GM23338 (cell line): ENCODE measurements at regions not wholly inside any gene's neighbourhood (a gene's known extent, or its start where the extent isn't known, plus 50 kb on each side); places are given as distances from the start of the nearest gene placed in this dataset.
A peak's percentile ranks its signal among the peaks of the same experiment; 100 is the strongest.

ENCODE experiments used
- ATAC-seq: fragments of 200-7000 bp; cut with Tn5 transposase; 3 replicates; pipeline ENCODE4 v1.9.1; 2020
- DNase-seq: peaks from one replicate; pipeline ENCODE4 v3.0.0-alpha.2; 2015; ENCODE audit warnings: low spot score
- H2AFZ ChIP-seq: fragments of 200-600 bp; sonication (generic); 2 replicates; pipeline ENCODE4 v1.8.0; 2016; ENCODE audit warnings: antibody characterized with exemption, mild to moderate bottlenecking, moderate library complexity
- H3F3A ChIP-seq: fragments of 200-600 bp; sonication (generic); replicated peaks from 2 replicates; pipeline ENCODE4 v1.8.0; 2017; ENCODE audit warnings: antibody characterized with exemption, mixed run types, low read depth
- H3K27ac ChIP-seq: fragments of 200-600 bp; sonication (generic); 2 replicates; pipeline ENCODE4 v1.6.1; 2016; ENCODE audit warnings: low read depth
- H3K27me3 ChIP-seq: fragments of 200-600 bp; sonication (generic); 2 replicates; pipeline ENCODE4 v1.8.0; 2016; ENCODE audit warnings: mild to moderate bottlenecking, mixed run types, moderate library complexity; ENCODE audit not compliant: insufficient read depth
- H3K36me3 ChIP-seq: fragments of 200-600 bp; sonication (generic); 2 replicates; pipeline ENCODE4 v1.8.0; 2016; ENCODE audit warnings: mild to moderate bottlenecking; ENCODE audit not compliant: insufficient read depth
- H3K4me1 ChIP-seq: fragments of 200-600 bp; sonication (generic); 2 replicates; pipeline ENCODE4 v1.8.0; 2016; ENCODE audit warnings: mild to moderate bottlenecking, moderate library complexity; ENCODE audit not compliant: insufficient read depth
- H3K4me2 ChIP-seq: fragments of 200-600 bp; sonication (generic); 2 replicates; pipeline ENCODE4 v1.7.1; 2017; ENCODE audit warnings: mixed run types
- H3K4me3 ChIP-seq: fragments of 200-600 bp; sonication (generic); 2 replicates; pipeline ENCODE4 v1.6.1; 2016; ENCODE audit warnings: mixed run types
- H3K79me2 ChIP-seq: fragments of 200-600 bp; sonication (generic); replicated peaks from 2 replicates; pipeline ENCODE4 v1.8.0; 2017; ENCODE audit warnings: mild to moderate bottlenecking; ENCODE audit not compliant: insufficient read depth
- H3K9me2 ChIP-seq: fragments of 200-600 bp; sonication (generic); 2 replicates; pipeline ENCODE4 v1.8.0; 2017; ENCODE audit not compliant: insufficient read depth
- H4K20me1 ChIP-seq: fragments of 200-600 bp; sonication (generic); replicated peaks from 2 replicates; pipeline ENCODE4 v1.8.0; 2017; ENCODE audit warnings: mild to moderate bottlenecking; ENCODE audit not compliant: insufficient read depth
- H3K27ac Mint-ChIP-seq: 2 replicates; pipeline ENCODE4 v1.8.0; 2020; ENCODE audit warnings: inconsistent platforms, mild to moderate bottlenecking, moderate library complexity, mixed read lengths
- H3K27me3 Mint-ChIP-seq: 3 replicates; pipeline ENCODE4 v1.8.0; 2022; ENCODE audit warnings: low read depth, mild to moderate bottlenecking, moderate library complexity, mixed read lengths, inconsistent platforms; ENCODE audit not compliant: insufficient read depth, poor library complexity
- H3K36me3 Mint-ChIP-seq: 3 replicates; pipeline ENCODE4 v1.8.0; 2021; ENCODE audit warnings: low read depth, mild to moderate bottlenecking, inconsistent platforms, moderate library complexity, mixed read lengths
- H3K4me1 Mint-ChIP-seq: 3 replicates; pipeline ENCODE4 v1.8.0; 2020; ENCODE audit warnings: mild to moderate bottlenecking, inconsistent platforms, mixed read lengths
- H3K4me3 Mint-ChIP-seq: 3 replicates; pipeline ENCODE4 v1.8.0; 2021; ENCODE audit warnings: moderate library complexity, mild to moderate bottlenecking, inconsistent platforms, mixed read lengths
- H3K9me3 Mint-ChIP-seq: 3 replicates; pipeline ENCODE4 v1.8.0; 2020; ENCODE audit warnings: moderate library complexity, mild to moderate bottlenecking, inconsistent platforms, mixed read lengths
- CREB1 ChIP-seq: fragments of 250-450 bp; sonication (Bioruptor Pico); IDR thresholded peaks from 2 replicates; pipeline ENCODE4 v1.5.0; 2020; ENCODE audit warnings: low read depth, mild to moderate bottlenecking, moderate library complexity
- CTCF ChIP-seq, 2 experiments: fragments of 200-600 bp in 1 of 2; sonication (generic) in 1 of 2; conservative IDR thresholded peaks; 2 replicates each; pipeline versions ENCODE4 v1.5.1 to v1.6.1; 2016 to 2017; ENCODE audit warnings: antibody characterized with exemption in 2 of 2, low read depth in 2 of 2, mild to moderate bottlenecking in 2 of 2, moderate library complexity in 1 of 2
- EZH2 ChIP-seq: fragments of 200-600 bp; sonication (generic); IDR thresholded peaks from one replicate; pipeline ENCODE4 v1.8.0; 2017; ENCODE audit warnings: antibody characterized with exemption, mild to moderate bottlenecking, low read depth; ENCODE audit not compliant: unreplicated experiment
- EZH2phosphoT487 ChIP-seq: fragments of 200-600 bp; sonication (generic); IDR thresholded peaks from one replicate; pipeline ENCODE4 v1.8.1; 2018; ENCODE audit warnings: antibody characterized with exemption; ENCODE audit not compliant: unreplicated experiment
- NANOG ChIP-seq: IDR thresholded peaks from 2 replicates; pipeline ENCODE4 v1.6.1; 2016; ENCODE audit warnings: antibody characterized with exemption, borderline replicate concordance
- POLR2AphosphoS5 ChIP-seq: IDR thresholded peaks from 2 replicates; pipeline ENCODE4 v1.6.1; 2016; ENCODE audit warnings: antibody characterized with exemption, low read depth
- STAT1 ChIP-seq: IDR thresholded peaks from one replicate; pipeline ENCODE4 v1.6.1; 2016; ENCODE audit warnings: antibody characterized with exemption; ENCODE audit not compliant: unreplicated experiment
- ZNF114 ChIP-seq: fragments of 250-450 bp; sonication (Bioruptor Pico); IDR thresholded peaks from 2 replicates; pipeline ENCODE4 v1.5.0; 2020; ENCODE audit warnings: mild to moderate bottlenecking, moderate library complexity
- ZNF462 ChIP-seq: fragments of 250-450 bp; sonication (Bioruptor Pico); IDR thresholded peaks from 2 replicates; pipeline ENCODE4 v1.5.0; 2020; ENCODE audit warnings: mild to moderate bottlenecking, moderate library complexity
- TF ChIP-seq, protein P1 (sequence below): IDR thresholded peaks from one replicate; pipeline ENCODE4 v1.6.1; 2018; ENCODE audit warnings: antibody characterized with exemption; ENCODE audit not compliant: unreplicated experiment

DNA sequence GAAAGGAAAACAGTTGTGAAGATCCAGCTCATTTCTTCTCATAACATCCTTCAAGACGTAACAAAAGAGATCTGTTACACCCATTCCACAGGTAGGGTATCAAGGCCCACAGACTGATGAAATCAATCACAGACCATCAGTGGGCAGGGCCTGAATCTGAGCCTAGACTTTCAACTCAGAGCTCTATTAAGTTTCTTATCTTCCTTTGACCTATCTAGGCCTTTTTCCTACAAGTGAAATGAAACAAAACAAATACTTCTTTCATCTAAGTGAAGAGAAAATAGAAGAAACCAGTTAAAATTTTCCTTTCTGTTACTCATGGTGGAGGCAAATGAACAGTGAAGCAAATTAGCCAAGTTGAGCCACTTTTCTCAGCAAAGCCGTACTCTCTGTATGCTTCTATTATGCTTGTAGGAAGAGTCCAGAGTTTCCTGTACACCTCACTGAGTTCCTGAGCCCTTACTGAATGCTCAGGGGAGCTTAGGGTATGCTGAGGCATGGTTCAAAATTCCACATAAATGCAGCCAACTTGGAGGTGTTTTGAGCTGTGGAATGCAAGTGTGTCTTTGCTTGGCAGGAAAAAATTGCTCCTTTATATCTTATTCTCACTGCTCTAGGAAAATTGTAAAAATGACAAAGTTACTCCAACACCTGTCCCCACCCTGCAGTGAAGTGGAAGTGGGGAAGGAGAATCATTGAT lies 91.9 kb downstream of the FEM1C start:
- H3K4me2 ChIP-seq, result no peak overlapping the region
- no peaks in the 10 kb centered on the region for H3K27me3 ChIP-seq
- no peak overlapping the region for H3K27ac Mint-ChIP-seq
- no peak overlapping the region for H3K27ac ChIP-seq
- H3K27me3 Mint-ChIP-seq, result peaks cover 2% of the 10 kb centered on the region
- TF ChIP-seq STAT1 (no peak), CTCF (conservative IDR thresholded peaks at IDR 0.05; ENCODE audit: low read depth in 2 of 2) (no peak), POLR2AphosphoS5 (no peak), ZNF114 (CRISPR knock-in tag) (no peak), CREB1 (CRISPR knock-in tag) (no peak), ZNF462 (CRISPR knock-in tag) (no peak), EZH2 (no peak), NANOG (no peak), EZH2phosphoT487 (no peak)
- TF ChIP-seq, protein P1, sequence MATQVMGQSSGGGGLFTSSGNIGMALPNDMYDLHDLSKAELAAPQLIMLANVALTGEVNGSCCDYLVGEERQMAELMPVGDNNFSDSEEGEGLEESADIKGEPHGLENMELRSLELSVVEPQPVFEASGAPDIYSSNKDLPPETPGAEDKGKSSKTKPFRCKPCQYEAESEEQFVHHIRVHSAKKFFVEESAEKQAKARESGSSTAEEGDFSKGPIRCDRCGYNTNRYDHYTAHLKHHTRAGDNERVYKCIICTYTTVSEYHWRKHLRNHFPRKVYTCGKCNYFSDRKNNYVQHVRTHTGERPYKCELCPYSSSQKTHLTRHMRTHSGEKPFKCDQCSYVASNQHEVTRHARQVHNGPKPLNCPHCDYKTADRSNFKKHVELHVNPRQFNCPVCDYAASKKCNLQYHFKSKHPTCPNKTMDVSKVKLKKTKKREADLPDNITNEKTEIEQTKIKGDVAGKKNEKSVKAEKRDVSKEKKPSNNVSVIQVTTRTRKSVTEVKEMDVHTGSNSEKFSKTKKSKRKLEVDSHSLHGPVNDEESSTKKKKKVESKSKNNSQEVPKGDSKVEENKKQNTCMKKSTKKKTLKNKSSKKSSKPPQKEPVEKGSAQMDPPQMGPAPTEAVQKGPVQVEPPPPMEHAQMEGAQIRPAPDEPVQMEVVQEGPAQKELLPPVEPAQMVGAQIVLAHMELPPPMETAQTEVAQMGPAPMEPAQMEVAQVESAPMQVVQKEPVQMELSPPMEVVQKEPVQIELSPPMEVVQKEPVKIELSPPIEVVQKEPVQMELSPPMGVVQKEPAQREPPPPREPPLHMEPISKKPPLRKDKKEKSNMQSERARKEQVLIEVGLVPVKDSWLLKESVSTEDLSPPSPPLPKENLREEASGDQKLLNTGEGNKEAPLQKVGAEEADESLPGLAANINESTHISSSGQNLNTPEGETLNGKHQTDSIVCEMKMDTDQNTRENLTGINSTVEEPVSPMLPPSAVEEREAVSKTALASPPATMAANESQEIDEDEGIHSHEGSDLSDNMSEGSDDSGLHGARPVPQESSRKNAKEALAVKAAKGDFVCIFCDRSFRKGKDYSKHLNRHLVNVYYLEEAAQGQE, result no peak
- no peaks in the 10 kb centered on the region for H3K36me3 ChIP-seq
- H3K4me3 Mint-ChIP-seq, result no peak overlapping the region
- no peaks in the 10 kb centered on the region for H3K36me3 Mint-ChIP-seq
- peaks cover 5% of the 10 kb centered on the region for H3K4me1 Mint-ChIP-seq
- 0 out of 2 replicates have a peak, but pooled peaks cover 3% of the 10 kb centered on the region for H3K9me2 ChIP-seq
- H2AFZ ChIP-seq, result peak overlapping the region; percentile 10; the same call in 1 of the 2 replicates
- no peaks in the 10 kb centered on the region for H4K20me1 ChIP-seq
- DNase-seq (no peak), ATAC-seq (no peak)
- H3K9me3 Mint-ChIP-seq, result no peaks in the 10 kb centered on the region
- H3K4me1 ChIP-seq, result peaks cover 6% of the 10 kb centered on the region
- H3F3A ChIP-seq, result no peaks in the 10 kb centered on the region
- H3K4me3 ChIP-seq, result no peak overlapping the region
- H3K79me2 ChIP-seq, result no peaks in the 10 kb centered on the region
